NK-92 treated with Interleukin-12 subunit alpha and Interleukin-12 subunit beta, amount 100 ng/mL, for 24 hours (cell line): ENCODE measurements at regions not wholly inside any gene's neighbourhood (a gene's known extent, or its start where the extent isn't known, plus 50 kb on each side); places are given as distances from the start of the nearest gene placed in this dataset.

ENCODE experiments used
- DNase-seq: peaks from one replicate; lab custom pipeline; 2025; lab: John Stamatoyannopoulos, UW

DNA sequence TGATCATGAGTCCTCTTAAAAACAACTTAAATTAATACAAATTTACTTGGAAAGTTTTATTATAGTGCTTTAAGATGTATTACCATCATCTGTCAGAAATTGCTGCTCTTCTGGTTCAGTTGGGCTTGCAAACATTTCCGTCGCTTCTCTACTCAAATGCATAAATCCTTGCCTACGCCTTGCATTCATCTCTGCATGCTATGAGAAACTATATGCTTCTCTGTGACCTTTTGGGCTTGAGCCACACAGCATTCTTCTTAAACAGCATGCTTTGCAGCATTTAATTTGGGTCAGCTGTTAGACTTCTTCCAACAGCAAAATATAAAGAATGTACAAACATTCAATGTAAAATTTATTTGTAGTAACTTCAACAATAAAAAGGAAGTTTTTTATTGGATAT is 305.7 kb upstream of the FLRT2 start:
- no peak for DNase-seq

DNA sequence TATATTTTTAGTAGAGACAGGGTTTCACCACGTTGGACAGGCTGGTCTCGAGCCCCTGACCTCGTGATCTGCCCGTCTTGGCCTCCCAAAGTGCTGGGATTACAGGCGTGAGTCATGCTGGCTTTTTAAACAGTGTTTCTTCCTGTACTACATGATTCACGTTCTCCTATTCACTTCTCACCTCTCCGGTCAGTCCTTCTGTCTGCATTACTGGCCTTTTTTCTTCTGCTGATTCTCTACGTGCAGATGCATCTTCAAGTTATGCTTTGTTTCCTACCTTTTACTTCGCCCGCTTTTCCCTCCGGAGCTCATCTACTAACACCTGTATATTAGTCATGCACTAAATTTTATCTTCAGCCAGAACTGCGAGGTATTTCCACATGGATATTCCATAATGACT is 296.2 kb upstream of the FLRT2 start:
- no peak for DNase-seq

DNA sequence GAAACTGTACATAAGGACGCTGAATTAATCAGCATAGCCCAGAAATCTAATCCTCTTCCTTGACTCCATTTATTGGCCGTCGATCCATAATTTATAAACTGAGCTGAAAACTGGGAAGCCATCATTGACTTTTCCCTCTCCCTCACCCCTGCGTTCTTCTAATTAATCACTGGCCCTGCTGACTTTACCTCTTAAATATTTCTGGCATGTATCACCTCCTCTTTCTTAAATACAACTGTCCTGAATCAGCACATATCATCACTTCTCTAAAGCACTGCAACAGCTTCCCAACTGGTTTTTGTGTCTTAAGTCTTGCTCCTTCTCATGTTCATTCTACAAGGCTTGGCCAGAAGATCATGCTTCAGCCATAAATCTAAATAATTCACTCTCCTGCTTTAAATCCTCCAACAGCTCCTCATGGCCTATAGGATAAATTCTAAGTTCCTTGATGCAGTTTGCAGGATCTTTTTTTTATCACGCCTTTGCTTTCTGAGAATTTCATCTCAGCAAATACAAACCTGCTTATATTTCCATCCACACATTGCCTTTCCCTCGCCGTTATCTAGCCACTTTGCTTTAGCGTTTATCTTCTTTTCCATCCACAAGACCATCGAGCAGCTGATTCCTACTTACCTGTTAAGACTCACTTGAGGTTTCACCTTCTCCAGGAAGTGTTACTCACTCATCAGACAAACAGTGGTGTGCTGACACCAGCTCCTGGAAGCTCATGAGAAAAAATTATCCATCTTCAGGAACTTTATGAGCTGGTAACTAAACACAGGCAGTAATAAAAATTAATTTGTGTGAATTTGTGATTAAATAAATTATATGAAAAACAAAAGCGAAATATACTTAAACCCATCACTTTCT is 295.6 kb upstream of the FLRT2 start:
- no peak for DNase-seq

DNA sequence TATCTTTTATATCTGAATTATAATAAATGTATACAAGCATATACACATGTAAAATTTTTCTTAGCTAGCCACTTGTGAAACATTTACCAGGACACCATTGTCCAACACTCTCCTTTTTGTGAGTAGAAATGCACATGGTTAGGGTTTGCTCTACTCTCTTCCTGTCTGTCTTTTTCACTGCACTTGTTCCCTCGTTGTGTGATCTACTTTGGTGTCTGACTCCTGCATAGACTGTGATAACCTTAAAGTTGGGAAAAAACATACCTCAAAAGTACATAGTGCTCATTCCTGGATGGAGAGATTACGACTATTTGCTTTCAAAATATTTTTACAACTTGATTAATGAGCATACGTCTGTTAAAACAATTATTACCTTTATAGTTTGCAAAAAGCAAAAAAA is 294.1 kb upstream of the FLRT2 start:
- DNase-seq = no peak

DNA sequence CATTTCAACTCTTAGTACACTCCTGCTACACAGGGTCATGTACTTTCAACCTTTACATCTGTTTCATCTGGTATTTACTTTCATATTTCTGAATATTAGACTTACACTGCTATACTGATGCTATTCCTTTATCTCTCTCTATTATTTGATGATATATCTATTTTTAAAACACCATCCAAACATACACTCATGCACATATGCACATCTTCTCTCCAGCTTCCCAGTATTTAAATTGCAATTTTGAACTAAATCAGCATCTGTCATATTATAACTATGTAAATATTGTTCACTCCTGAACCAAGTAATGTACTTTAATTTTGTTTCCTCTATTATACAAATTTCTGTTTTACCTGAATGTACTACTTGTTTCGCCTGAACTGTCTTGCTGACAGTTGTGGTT is 293.6 kb upstream of the FLRT2 start:
- no peak for DNase-seq

DNA sequence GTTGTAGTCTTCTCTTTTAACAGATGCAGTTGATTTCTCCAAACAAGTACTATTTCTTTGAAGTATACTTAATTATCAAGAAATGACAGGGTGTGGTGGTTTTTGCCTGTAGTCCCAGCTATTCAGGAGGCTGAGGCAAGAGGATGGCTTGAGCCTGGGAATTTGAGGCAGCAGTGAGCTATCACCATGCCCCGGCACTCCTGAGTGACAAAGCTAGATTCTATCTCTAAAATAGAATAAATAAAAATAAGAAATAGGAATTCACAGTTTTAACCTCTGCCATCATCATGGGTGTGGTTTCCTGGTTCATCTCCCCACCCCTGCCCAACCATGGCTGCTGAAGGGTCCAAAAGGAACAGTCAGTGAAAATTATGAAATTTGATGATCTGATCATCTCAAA is 290.2 kb upstream of the FLRT2 start:
- no peak for DNase-seq

GRCh38 chr14:85241022-85241855 is 288.7 kb upstream of the FLRT2 start:
- no peak for DNase-seq

GRCh38 chr14:85242666-85243065 is 287.3 kb upstream of the FLRT2 start:
- no peak for DNase-seq

DNA sequence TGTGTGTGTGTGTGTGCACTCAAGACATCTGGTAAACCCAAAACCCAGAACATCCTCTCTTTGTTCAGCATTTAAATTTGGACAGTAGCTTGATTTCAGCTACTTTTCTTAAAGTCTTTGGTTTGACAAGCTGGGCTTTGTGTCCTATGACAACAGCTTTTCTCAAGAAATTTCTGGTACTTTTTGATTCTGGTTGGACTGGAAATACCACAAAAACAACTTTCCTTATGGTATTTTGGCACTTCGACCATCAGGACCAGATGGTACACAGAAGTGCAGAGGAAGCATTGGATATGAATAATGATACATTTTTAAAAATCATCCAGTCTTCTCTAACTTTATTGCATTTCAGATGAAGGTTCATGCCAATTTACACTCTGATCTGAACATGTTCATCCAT is 286.6 kb upstream of the FLRT2 start:
- DNase-seq = no peak

GRCh38 chr14:85247071-85247470 is 282.9 kb upstream of the FLRT2 start:
- no peak for DNase-seq

- no peak for DNase-seq
These were observed 280.9 kb upstream of the FLRT2 start for GRCh38 chr14:85248881-85249635.

DNA sequence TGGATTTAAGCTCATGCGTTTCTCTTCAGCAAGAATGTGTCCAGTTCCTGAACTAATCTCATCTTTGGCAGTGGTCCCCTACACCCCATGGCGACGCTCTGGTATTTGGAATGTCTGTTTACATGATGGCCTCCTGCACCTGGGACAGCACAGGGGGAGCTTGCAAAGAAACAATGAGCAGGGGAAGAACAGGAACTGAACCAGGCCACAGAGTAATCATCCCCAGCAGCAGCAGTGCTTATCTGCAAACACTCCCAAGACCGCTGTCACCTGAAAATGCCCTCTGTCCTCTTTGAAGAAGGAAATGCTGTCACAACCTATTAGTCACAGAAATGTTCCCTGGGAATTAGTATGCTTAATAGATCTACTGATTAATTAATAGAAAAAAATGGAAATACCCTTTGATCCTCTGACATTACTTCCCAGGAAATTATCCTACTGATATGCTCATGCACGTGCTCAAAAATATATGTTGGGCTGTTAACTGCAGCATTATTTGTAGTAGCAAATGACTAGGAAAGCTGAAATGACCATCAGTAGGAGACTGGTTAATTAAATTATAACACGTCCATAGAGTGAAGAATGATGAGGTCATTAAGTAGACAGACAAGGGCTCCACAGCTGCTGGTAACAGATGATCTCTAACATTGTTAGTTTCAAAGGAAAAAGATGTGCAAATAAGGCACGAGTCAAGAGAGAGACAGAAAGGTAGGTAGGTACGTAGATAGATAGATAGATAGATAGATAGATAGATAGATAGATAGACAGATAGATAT is 279.3 kb upstream of the FLRT2 start:
- no peak for DNase-seq

DNA sequence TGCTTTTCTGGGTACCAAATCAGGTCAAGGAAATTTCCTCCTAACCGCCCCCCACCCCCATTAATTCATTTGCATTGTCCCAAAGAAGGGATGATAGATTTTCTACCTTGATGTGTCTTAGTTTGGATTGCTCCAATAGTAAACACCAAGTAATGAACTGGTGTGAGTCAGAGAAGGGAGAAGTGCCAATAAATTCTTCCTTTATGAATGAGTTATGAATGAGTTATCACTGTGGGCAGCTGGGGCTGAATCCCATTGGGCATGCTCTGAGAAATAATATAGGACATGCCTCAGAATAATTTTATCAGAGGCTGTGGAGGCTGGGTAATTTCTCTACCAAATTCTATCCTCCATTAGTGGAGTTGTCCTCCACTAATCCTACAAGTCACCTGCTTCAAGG is 277.9 kb upstream of the FLRT2 start:
- DNase-seq = no peak

GRCh38 chr14:85254711-85255110 is 275.2 kb upstream of the FLRT2 start:
- DNase-seq = no peak

- no peak for DNase-seq
These were observed 272.7 kb upstream of the FLRT2 start for GRCh38 chr14:85257287-85257686.

GRCh38 chr14:85263916-85264675 is 265.8 kb upstream of the FLRT2 start:
- DNase-seq = no peak

GRCh38 chr14:85273099-85273677 is 256.8 kb upstream of the FLRT2 start:
- DNase-seq = no peak

- no peak for DNase-seq
These were observed 256.0 kb upstream of the FLRT2 start for GRCh38 chr14:85273952-85274351.

GRCh38 chr14:85276161-85276978 is 253.6 kb upstream of the FLRT2 start:
- DNase-seq = no peak

DNA sequence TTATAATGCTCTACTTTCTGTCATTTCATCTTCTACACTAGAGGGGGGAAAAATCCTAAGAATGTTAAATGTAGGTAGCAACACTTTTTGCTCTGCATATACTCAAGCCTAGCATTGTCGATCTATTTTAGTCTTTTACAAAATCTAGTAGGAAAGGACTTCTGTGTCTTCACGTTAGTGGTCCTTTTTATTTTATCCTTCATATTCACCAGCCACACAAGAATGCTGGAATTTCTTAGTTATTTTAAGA is 253.0 kb upstream of the FLRT2 start:
- DNase-seq = no peak
